H1 (cell line): ENCODE measurements at regions not wholly inside any gene's neighbourhood (a gene's known extent, or its start where the extent isn't known, plus 50 kb on each side); places are given as distances from the start of the nearest gene placed in this dataset.

Experiments
- CTCF ChIA-PET: fragments of 300-600 bp; sonication (Branson Sonifier 250); formaldehyde crosslinking; loops from one replicate; lab custom pipeline; 2021; ENCODE audit not compliant: partially characterized antibody; lab: Charles Lee
- POLR2A ChIA-PET: fragments of 300-600 bp; sonication (Branson Sonifier 250); formaldehyde crosslinking; loops from one replicate; lab custom pipeline; 2021; ENCODE audit warnings: inconsistent platforms; ENCODE audit not compliant: partially characterized antibody; lab: Charles Lee
- DNase-seq, 2 experiments: peaks; one replicate each; pipeline versions ENCODE4 v3.0.0 to v3.0.0-alpha.2; 2010 to 2022; ENCODE audit warnings: low spot score in 2 of 2, low read depth in 1 of 2, mixed read lengths in 1 of 2
- FAIRE-seq: peaks from 2 replicates; lab custom pipeline; 2011; peaks lifted over from hg19 to GRCh38; lab: Jason Lieb, UNC
- H2AFZ ChIP-seq: 2 replicates; pipeline ENCODE4 v1.8.1; 2012; ENCODE audit warnings: low read length, inconsistent platforms
- H2AK5ac ChIP-seq: 2 replicates; pipeline ENCODE4 v1.6.1; 2013; ENCODE audit warnings: low read depth, low read length
- H2BK120ac ChIP-seq: replicated peaks from 2 replicates; pipeline ENCODE3; 2013; ENCODE audit warnings: low read depth, low read length, inconsistent platforms
- H2BK12ac ChIP-seq: 2 replicates; pipeline ENCODE4 v1.6.1; 2013; ENCODE audit warnings: low read depth, low read length
- H2BK15ac ChIP-seq: 2 replicates; pipeline ENCODE4 v1.6.1; 2013; ENCODE audit warnings: low read length
- H2BK20ac ChIP-seq: 2 replicates; pipeline ENCODE4 v1.6.1; 2013; ENCODE audit warnings: low read length
- H2BK5ac ChIP-seq: 2 replicates; pipeline ENCODE4 v1.6.1; 2013; ENCODE audit warnings: low read depth, low read length
- H3K14ac ChIP-seq: 2 replicates; pipeline ENCODE4 v1.6.1; 2013; ENCODE audit warnings: inconsistent platforms; ENCODE audit not compliant: insufficient read length
- H3K18ac ChIP-seq: 2 replicates; pipeline ENCODE4 v1.6.1; 2013; ENCODE audit warnings: low read length; ENCODE audit errors: extremely low read depth
- H3K23ac ChIP-seq: 2 replicates; pipeline ENCODE4 v1.6.1; 2013; ENCODE audit warnings: inconsistent platforms; ENCODE audit not compliant: insufficient read length
- H3K23me2 ChIP-seq: 2 replicates; pipeline ENCODE4 v1.6.1; 2013; ENCODE audit warnings: low read depth, low read length
- H3K27ac ChIP-seq: 2 replicates; pipeline ENCODE4 v1.6.1; 2011; ENCODE audit warnings: low read depth, low read length, inconsistent platforms
- H3K27me3 ChIP-seq, 4 experiments: replicated peaks in 1 of 4; 1 replicate in 1 of 4; 2 replicates in 3 of 4; pipeline versions ENCODE4 v1.6.1 to v1.8.1; 2011 to 2013; ENCODE audit warnings: low read length in 3 of 4, mild to moderate bottlenecking in 3 of 4, inconsistent platforms in 2 of 4, mixed read lengths in 2 of 4, moderate library complexity in 1 of 4; ENCODE audit not compliant: control insufficient read depth in 3 of 4, insufficient read depth in 3 of 4; ENCODE audit errors: extremely low read depth in 1 of 4
- H3K36me3 ChIP-seq, 4 experiments: 2 replicates each; pipeline versions ENCODE4 v1.6.1 to v1.8.1; 2011 to 2013; ENCODE audit warnings: mild to moderate bottlenecking in 4 of 4, low read length in 3 of 4, moderate library complexity in 2 of 4, control low read depth in 1 of 4, inconsistent platforms in 1 of 4; ENCODE audit not compliant: insufficient read depth in 4 of 4, control insufficient read depth in 2 of 4
- H3K4ac ChIP-seq: replicated peaks from 2 replicates; pipeline ENCODE3; 2013; ENCODE audit warnings: low read length, low read depth, mixed read lengths, inconsistent platforms; ENCODE audit not compliant: insufficient read length
- H3K4me1 ChIP-seq, 4 experiments: replicated peaks in 1 of 4; 1 replicate in 1 of 4; 2 replicates in 3 of 4; pipeline versions ENCODE4 v1.6.1 to v1.8.1; 2011 to 2013; ENCODE audit warnings: low read length in 3 of 4, inconsistent platforms in 2 of 4, mixed read lengths in 1 of 4; ENCODE audit not compliant: insufficient read depth in 4 of 4, control insufficient read depth in 3 of 4
- H3K4me2 ChIP-seq, 2 experiments: 2 replicates each; pipeline versions ENCODE4 v1.6.1 to v1.8.1; 2011 to 2013; ENCODE audit warnings: low read depth in 2 of 2, low read length in 2 of 2, control low read depth in 1 of 2, inconsistent platforms in 1 of 2, mild to moderate bottlenecking in 1 of 2; ENCODE audit not compliant: insufficient read depth in 1 of 2
- H3K4me3 ChIP-seq, 4 experiments: fragments of 200-600, 300-600 bp in 1 of 4; sonication (generic), shearing (Covaris generic), sonication (Bioruptor Twin) in 1 of 4; 2 replicates each; pipeline versions ENCODE4 v1.5.1 to v1.8.1; 2011 to 2016; ENCODE audit warnings: low read length in 4 of 4, low read depth in 3 of 4, control low read depth in 2 of 4, inconsistent platforms in 2 of 4, mild to moderate bottlenecking in 2 of 4, mixed read lengths in 1 of 4, moderate library complexity in 1 of 4; ENCODE audit not compliant: insufficient read depth in 2 of 4; ENCODE audit errors: extremely low read depth in 1 of 4
- H3K56ac ChIP-seq: replicated peaks from 2 replicates; pipeline ENCODE3; 2013; ENCODE audit warnings: low read depth, mild to moderate bottlenecking, mixed read lengths, low read length, inconsistent platforms; ENCODE audit not compliant: insufficient read length
- H3K79me1 ChIP-seq: 2 replicates; pipeline ENCODE4 v1.6.1; 2013; ENCODE audit warnings: low read depth, low read length, control low read depth
- H3K79me2 ChIP-seq, 2 experiments: 2 replicates each; pipeline versions ENCODE4 v1.6.1 to v1.8.1; 2012 to 2013; ENCODE audit warnings: low read length in 2 of 2, mild to moderate bottlenecking in 2 of 2, inconsistent platforms in 1 of 2; ENCODE audit not compliant: insufficient read depth in 2 of 2, control insufficient read depth in 1 of 2
- H3K9ac ChIP-seq, 4 experiments: replicated peaks in 1 of 4; 1 replicate in 1 of 4; 2 replicates in 3 of 4; pipeline versions ENCODE4 v1.6.1 to v1.8.1; 2011 to 2013; ENCODE audit warnings: low read depth in 3 of 4, low read length in 3 of 4, control low read depth in 2 of 4, mild to moderate bottlenecking in 2 of 4, moderate library complexity in 2 of 4, inconsistent platforms in 1 of 4; ENCODE audit errors: extremely low read depth in 1 of 4
- H3K9me3 ChIP-seq, 2 experiments: 2 replicates each; pipeline versions ENCODE4 v1.6.1 to v1.8.1; 2012 to 2013; ENCODE audit warnings: mild to moderate bottlenecking in 2 of 2, moderate library complexity in 2 of 2, control low read depth in 1 of 2, inconsistent platforms in 1 of 2, low read depth in 1 of 2, low read length in 1 of 2, mixed read lengths in 1 of 2; ENCODE audit not compliant: insufficient read depth in 2 of 2
- H4K20me1 ChIP-seq, 2 experiments: replicated peaks in 1 of 2; 2 replicates each; pipeline versions ENCODE3 to v1.8.1; 2011 to 2013; ENCODE audit warnings: inconsistent platforms in 2 of 2, low read length in 2 of 2, mild to moderate bottlenecking in 1 of 2; ENCODE audit not compliant: insufficient read depth in 2 of 2, control insufficient read depth in 1 of 2
- H4K5ac ChIP-seq: 2 replicates; pipeline ENCODE4 v1.6.1; 2013; ENCODE audit warnings: low read length, low read depth, mixed read lengths, inconsistent platforms; ENCODE audit not compliant: insufficient read length
- H4K8ac ChIP-seq: 2 replicates; pipeline ENCODE4 v1.8.0; 2013; ENCODE audit warnings: mild to moderate bottlenecking, moderate library complexity, low read length, inconsistent platforms; ENCODE audit not compliant: insufficient read depth; ENCODE audit errors: extremely low read depth
- H4K91ac ChIP-seq: replicated peaks from 2 replicates; pipeline ENCODE3; 2013; ENCODE audit warnings: low read length, mixed read lengths, inconsistent platforms; ENCODE audit not compliant: insufficient read length
- CTBP2 ChIP-seq: IDR thresholded peaks from 2 replicates; pipeline ENCODE4 v1.7.0; 2011; ENCODE audit warnings: borderline replicate concordance, mild to moderate bottlenecking, moderate library complexity, mixed read lengths, low read length; ENCODE audit not compliant: insufficient read depth, insufficient read length
- WGBS, 2 experiments: shearing (Covaris generic) in 1 of 2; methylation state at CpG; one replicate each; pipeline versions ENCODE4 v1.1.6 to v1.1.7; 2013 to 2015; ENCODE audit warnings: low lambda C conversion rate in 2 of 2, mixed read lengths in 2 of 2, inconsistent platforms in 1 of 2, low coverage in 1 of 2, missing lambda C conversion rate in 1 of 2; ENCODE audit not compliant: insufficient replicate concordance in 2 of 2, insufficient coverage in 1 of 2, insufficient read length in 1 of 2; ENCODE audit errors: extremely low coverage in 1 of 2, missing lambda C conversion rate in 1 of 2; 5-methylcytosine and 5-hydroxymethylcytosine counted together

DNA sequence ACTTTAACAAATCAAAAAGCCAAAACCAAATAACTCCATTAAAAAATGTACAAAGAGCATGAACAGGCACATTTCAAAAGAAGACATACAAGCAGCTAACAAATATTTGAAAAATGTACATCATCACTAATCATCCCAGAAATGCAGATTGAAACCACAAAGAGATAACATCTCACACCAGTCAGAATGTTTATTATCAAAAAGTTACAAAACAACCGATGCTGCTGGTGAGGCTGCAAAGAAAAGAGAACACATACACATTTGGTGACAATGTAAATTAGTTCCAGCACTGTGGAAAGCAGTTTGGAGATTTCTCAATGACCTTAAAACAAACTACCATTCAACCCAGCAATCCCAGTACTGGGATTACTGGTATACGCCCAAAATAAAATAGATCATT is 756.0 kb upstream of the PCDH20 start:
- H3K14ac ChIP-seq = no peak overlapping the region
- no peak overlapping the region for H2AFZ ChIP-seq

More for the DNA sequence above, 756.0 kb upstream of the PCDH20 start:
- H3K9me3 ChIP-seq = no peaks in the 10 kb centered on the region
- no peak overlapping the region for H3K9ac ChIP-seq
- H4K8ac ChIP-seq = no peak overlapping the region
- H3K56ac ChIP-seq = no peak overlapping the region
- no peak overlapping the region for H2BK12ac ChIP-seq
- H3K18ac ChIP-seq = no peak overlapping the region
- no peak for TF ChIP-seq CTBP2
- no peaks in the 10 kb centered on the region for H3K27me3 ChIP-seq
- no peak overlapping the region for H2BK5ac ChIP-seq
- no peak for FAIRE-seq
- ChIA-PET CTCF (no interaction called here), POLR2A (no interaction called here)
- no peak overlapping the region for H3K4me3 ChIP-seq
- no peaks in the 10 kb centered on the region for H3K36me3 ChIP-seq
- no peaks in the 10 kb centered on the region for H3K79me1 ChIP-seq
- H3K4ac ChIP-seq = no peak overlapping the region
- no peak overlapping the region for H3K23ac ChIP-seq
- H3K4me1 ChIP-seq = peaks cover 0 to 3% (median 0%) of the 10 kb centered on the region in 4 experiments; a peak in 1 of 7 replicates
- no peak overlapping the region for H3K27ac ChIP-seq
- H2BK20ac ChIP-seq = no peak overlapping the region
- H3K79me2 ChIP-seq = no peaks in the 10 kb centered on the region
- H2BK120ac ChIP-seq = no peak overlapping the region
- no peaks in the 10 kb centered on the region for H3K23me2 ChIP-seq
- no peak overlapping the region for H2BK15ac ChIP-seq
- no peaks in the 10 kb centered on the region for H4K20me1 ChIP-seq
- no peak overlapping the region for H4K5ac ChIP-seq
- DNase-seq = no peak
- no peak overlapping the region for H4K91ac ChIP-seq
- 98% methylated on average over 2 of the region's 2 CpGs; no CpG with 5 or more reads in 1 of the 2 experiments for WGBS, 2 experiments
- no peak overlapping the region for H3K4me2 ChIP-seq
- no peak overlapping the region for H2AK5ac ChIP-seq
